ENCODE measurements at regions not wholly inside any gene's neighbourhood (a gene's known extent, or its start where the extent isn't known, plus 50 kb on each side); places are given as distances from the start of the nearest gene placed in this dataset.
"Not testable (repeated sequence)": the region's sequence is repeated elsewhere in the genome, so short reads cannot be mapped to it uniquely, and the experiment has no call there.

DNA sequence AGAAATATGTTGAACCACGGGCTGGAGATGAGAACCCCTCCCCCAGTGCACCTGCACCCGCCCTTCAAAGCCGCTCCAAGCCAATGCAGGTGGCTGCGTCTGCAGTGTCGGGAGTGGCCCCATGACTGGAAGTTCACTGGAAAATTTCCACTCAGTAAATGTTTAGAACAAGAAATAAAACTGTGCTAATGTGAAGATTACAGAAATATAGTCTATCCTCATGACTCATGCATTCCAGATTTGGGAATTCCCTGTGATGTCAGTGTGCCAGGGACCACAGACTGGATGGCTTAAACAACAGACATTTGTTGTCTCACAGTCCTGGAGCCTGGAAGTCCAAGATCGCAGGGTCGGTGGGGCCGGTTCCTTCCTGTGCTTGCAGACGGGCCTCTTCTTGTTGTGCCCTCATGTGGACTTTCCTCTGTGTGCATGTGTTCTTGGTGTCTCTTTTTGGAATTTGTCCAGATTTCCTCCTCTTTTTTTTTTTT, 3967.0 kb upstream of the TPTE start:
- TF ChIP-seq, protein P1, sequence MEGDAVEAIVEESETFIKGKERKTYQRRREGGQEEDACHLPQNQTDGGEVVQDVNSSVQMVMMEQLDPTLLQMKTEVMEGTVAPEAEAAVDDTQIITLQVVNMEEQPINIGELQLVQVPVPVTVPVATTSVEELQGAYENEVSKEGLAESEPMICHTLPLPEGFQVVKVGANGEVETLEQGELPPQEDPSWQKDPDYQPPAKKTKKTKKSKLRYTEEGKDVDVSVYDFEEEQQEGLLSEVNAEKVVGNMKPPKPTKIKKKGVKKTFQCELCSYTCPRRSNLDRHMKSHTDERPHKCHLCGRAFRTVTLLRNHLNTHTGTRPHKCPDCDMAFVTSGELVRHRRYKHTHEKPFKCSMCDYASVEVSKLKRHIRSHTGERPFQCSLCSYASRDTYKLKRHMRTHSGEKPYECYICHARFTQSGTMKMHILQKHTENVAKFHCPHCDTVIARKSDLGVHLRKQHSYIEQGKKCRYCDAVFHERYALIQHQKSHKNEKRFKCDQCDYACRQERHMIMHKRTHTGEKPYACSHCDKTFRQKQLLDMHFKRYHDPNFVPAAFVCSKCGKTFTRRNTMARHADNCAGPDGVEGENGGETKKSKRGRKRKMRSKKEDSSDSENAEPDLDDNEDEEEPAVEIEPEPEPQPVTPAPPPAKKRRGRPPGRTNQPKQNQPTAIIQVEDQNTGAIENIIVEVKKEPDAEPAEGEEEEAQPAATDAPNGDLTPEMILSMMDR (IDR thresholded peaks at IDR 0.05), result not testable (repeated sequence)
- not testable (repeated sequence) for TF ChIP-seq NR3C1 (CRISPR knock-in tag; conservative IDR thresholded peaks at IDR 0.05; ENCODE audit: low read depth); KAT7 (CRISPR knock-in tag; IDR thresholded peaks at IDR 0.05; ENCODE audit: borderline replicate concordance); FOXK1 (CRISPR knock-in tag; IDR thresholded peaks at IDR 0.05); SP1 (CRISPR knock-in tag; conservative IDR thresholded peaks at IDR 0.05)

All from WTC11 (cell line).